ENCODE measurements at regions not wholly inside any gene's neighbourhood (a gene's known extent, or its start where the extent isn't known, plus 50 kb on each side); places are given as distances from the start of the nearest gene placed in this dataset.

GRCh38 chr16:22693638-22694340 lies 120.2 kb upstream of the HS3ST2 start:
- H3K9me1 ChIP-seq (replicated peaks; ENCODE audit: control insufficient read depth, extremely low read depth, insufficient read depth, low read length): no peaks in the 10 kb centered on the region
- H3K27ac ChIP-seq (ENCODE audit: insufficient read depth, low read depth, low read length): no peak overlapping the region
- H3K79me2 ChIP-seq (ENCODE audit: control insufficient read depth, insufficient read depth, low read length): no peaks in the 10 kb centered on the region
- no peaks in the 10 kb centered on the region for H3K9me3 ChIP-seq (replicated peaks; ENCODE audit: control insufficient read depth, insufficient read depth, low read length)
- no peaks in the 10 kb centered on the region for H4K20me1 ChIP-seq (replicated peaks; ENCODE audit: control insufficient read depth, extremely low read depth, insufficient read depth, low read length)
- no peak overlapping the region for H3K4me2 ChIP-seq (ENCODE audit: insufficient read depth, low read length)
- no peaks in the 10 kb centered on the region for H3K27me3 ChIP-seq (ENCODE audit: control insufficient read depth in 2 of 2, insufficient read depth in 2 of 2, low read length in 2 of 2)
- dilution Hi-C loops (cut with MboI; ENCODE audit: extremely low pct_ligation_motif_present, low sequenced_read_pairs) (no loop called here), intact Hi-C loops (cut with micrococcal nuclease) (loop anchor here (10.0 kb wide), 1 partner anchor 1379 kb away; no protein-coding TSS in a partner anchor)
- no peak overlapping the region for H3K4me3 ChIP-seq (replicated peaks in 1 of 3; ENCODE audit: insufficient read depth in 1 of 3, low read depth in 1 of 3, low read length in 3 of 3)
- ChIA-PET CTCF (no interaction called here), POLR2A (no interaction called here)
- no peak for DNase-seq (ENCODE audit: low read depth, low spot score)
- no TSS peak for BruUV-seq (replicated peaks)
- no peaks in the 10 kb centered on the region for H3K36me3 ChIP-seq (ENCODE audit: control insufficient read depth in 2 of 2, extremely low read depth in 1 of 2, insufficient read depth in 2 of 2, low read length in 2 of 2)
- no peak overlapping the region for H3K9ac ChIP-seq (replicated peaks; ENCODE audit: extremely low read depth, insufficient read depth, low read length)
- TF ChIP-seq POLR2AphosphoS5 (IDR thresholded peaks at IDR 0.05; ENCODE audit: insufficient read depth, low read depth, low read length): no peak
- no peak for TF ChIP-seq EZH2 (IDR thresholded peaks at IDR 0.05; ENCODE audit: borderline replicate concordance, low read depth, low read length, severe bottlenecking)
- no peak for TF ChIP-seq MAX (IDR thresholded peaks at IDR 0.05; ENCODE audit: insufficient read depth, insufficient read length)
- TF ChIP-seq FOS (IDR thresholded peaks at IDR 0.05; ENCODE audit: borderline replicate concordance, insufficient read depth, low read length): no peak
- TF ChIP-seq JUN (IDR thresholded peaks at IDR 0.05; ENCODE audit: borderline replicate concordance, insufficient read depth, insufficient read length, low read depth): no peak
- TF ChIP-seq MYC (IDR thresholded peaks at IDR 0.05; ENCODE audit: low read depth, low read length): no peak
- TF ChIP-seq GATA2 (IDR thresholded peaks at IDR 0.05; ENCODE audit: insufficient read depth, insufficient read length, low read depth, low read length): no peak
- no peak for TF ChIP-seq POLR2A (IDR thresholded peaks at IDR 0.05; ENCODE audit: low read depth, low read length)
- TF ChIP-seq, protein P1, sequence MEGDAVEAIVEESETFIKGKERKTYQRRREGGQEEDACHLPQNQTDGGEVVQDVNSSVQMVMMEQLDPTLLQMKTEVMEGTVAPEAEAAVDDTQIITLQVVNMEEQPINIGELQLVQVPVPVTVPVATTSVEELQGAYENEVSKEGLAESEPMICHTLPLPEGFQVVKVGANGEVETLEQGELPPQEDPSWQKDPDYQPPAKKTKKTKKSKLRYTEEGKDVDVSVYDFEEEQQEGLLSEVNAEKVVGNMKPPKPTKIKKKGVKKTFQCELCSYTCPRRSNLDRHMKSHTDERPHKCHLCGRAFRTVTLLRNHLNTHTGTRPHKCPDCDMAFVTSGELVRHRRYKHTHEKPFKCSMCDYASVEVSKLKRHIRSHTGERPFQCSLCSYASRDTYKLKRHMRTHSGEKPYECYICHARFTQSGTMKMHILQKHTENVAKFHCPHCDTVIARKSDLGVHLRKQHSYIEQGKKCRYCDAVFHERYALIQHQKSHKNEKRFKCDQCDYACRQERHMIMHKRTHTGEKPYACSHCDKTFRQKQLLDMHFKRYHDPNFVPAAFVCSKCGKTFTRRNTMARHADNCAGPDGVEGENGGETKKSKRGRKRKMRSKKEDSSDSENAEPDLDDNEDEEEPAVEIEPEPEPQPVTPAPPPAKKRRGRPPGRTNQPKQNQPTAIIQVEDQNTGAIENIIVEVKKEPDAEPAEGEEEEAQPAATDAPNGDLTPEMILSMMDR (IDR thresholded peaks at IDR 0.05; ENCODE audit: extremely low read depth in 1 of 2, insufficient read depth in 1 of 2, low read depth in 1 of 2, low read length in 2 of 2): no peak
- no peak for FAIRE-seq
- H3K4me1 ChIP-seq (ENCODE audit: control insufficient read depth, extremely low read depth, insufficient read depth, low read length): no peaks in the 10 kb centered on the region
- no peak overlapping the region for H2AFZ ChIP-seq (ENCODE audit: low read depth, low read length)

All from endothelial cell of umbilical vein (primary cell).